ENCODE measurements at regions not wholly inside any gene's neighbourhood (a gene's known extent, or its start where the extent isn't known, plus 50 kb on each side); places are given as distances from the start of the nearest gene placed in this dataset.
"Not testable (repeated sequence)": the region's sequence is repeated elsewhere in the genome, so short reads cannot be mapped to it uniquely, and the experiment has no call there.

- no peak for DNase-seq
- Mint-ChIP-seq H3K36me3 (ENCODE audit: low read depth) (no peaks in the 10 kb centered on the region), H3K27ac (no peak overlapping the region), H3K27me3 (ENCODE audit: low read depth, poor library complexity) (no peaks in the 10 kb centered on the region), H3K4me3 (no peak overlapping the region), H3K4me1 (no peaks in the 10 kb centered on the region), H3K9me3 (no peaks in the 10 kb centered on the region)
- no peak for TF ChIP-seq CTCF (IDR thresholded peaks at IDR 0.05)
Observed at GRCh38 chr11:42422090-42422489, 889.7 kb upstream of the API5 start.

GRCh38 chr11:42434911-42435310 lies 876.9 kb upstream of the API5 start:
- H3K27ac Mint-ChIP-seq: peak overlapping the region; percentile 66
- not testable (repeated sequence) for H3K4me1 Mint-ChIP-seq; H3K4me3 Mint-ChIP-seq; DNase-seq; H3K36me3 Mint-ChIP-seq (ENCODE audit: low read depth); H3K27me3 Mint-ChIP-seq (ENCODE audit: low read depth, poor library complexity)
- H3K9me3 Mint-ChIP-seq: peaks cover 18% of the 10 kb centered on the region

- no peak overlapping the region for H3K4me3 Mint-ChIP-seq
- peaks cover 13% of the 10 kb centered on the region for H3K9me3 Mint-ChIP-seq
- no peaks in the 10 kb centered on the region for H3K36me3 Mint-ChIP-seq (ENCODE audit: low read depth)
- H3K4me1 Mint-ChIP-seq: no peaks in the 10 kb centered on the region
- DNase-seq: no peak
- H3K27me3 Mint-ChIP-seq (ENCODE audit: low read depth, poor library complexity): no peaks in the 10 kb centered on the region
- no peak for TF ChIP-seq CTCF (IDR thresholded peaks at IDR 0.05)
- H3K27ac Mint-ChIP-seq: no peak overlapping the region
Observed at GRCh38 chr11:42444406-42444805, 867.4 kb upstream of the API5 start.

GRCh38 chr11:42462558-42463310 lies 849.1 kb upstream of the API5 start:
- H3K27ac Mint-ChIP-seq: no peak overlapping the region
- H3K36me3 Mint-ChIP-seq (ENCODE audit: low read depth): no peaks in the 10 kb centered on the region
- no peak overlapping the region for H3K4me3 Mint-ChIP-seq

GRCh38 chr11:42465623-42466022 lies 846.2 kb upstream of the API5 start:
- Mint-ChIP-seq H3K27ac (no peak overlapping the region), H3K9me3 (no peaks in the 10 kb centered on the region), H3K4me1 (peaks cover 6% of the 10 kb centered on the region), H3K27me3 (ENCODE audit: low read depth, poor library complexity) (peaks cover 2% of the 10 kb centered on the region), H3K36me3 (ENCODE audit: low read depth) (no peaks in the 10 kb centered on the region), H3K4me3 (no peak overlapping the region)
- no peak for DNase-seq
- TF ChIP-seq CTCF (IDR thresholded peaks at IDR 0.05): no peak

More at GRCh38 chr11:42462558-42463310, 849.1 kb upstream of the API5 start:
- Mint-ChIP-seq H3K27me3 (ENCODE audit: low read depth, poor library complexity) (peaks cover 2% of the 10 kb centered on the region), H3K4me1 (peaks cover 6% of the 10 kb centered on the region), H3K9me3 (peaks cover 7% of the 10 kb centered on the region)
- no peak for TF ChIP-seq CTCF (IDR thresholded peaks at IDR 0.05)
- DNase-seq: no peak

- no peak overlapping the region for H3K27ac Mint-ChIP-seq
- no peak overlapping the region for H3K4me3 Mint-ChIP-seq
- DNase-seq: no peak
- peaks cover 6% of the 10 kb centered on the region for H3K9me3 Mint-ChIP-seq
- no peak for TF ChIP-seq CTCF (IDR thresholded peaks at IDR 0.05)
- no peaks in the 10 kb centered on the region for H3K27me3 Mint-ChIP-seq (ENCODE audit: low read depth, poor library complexity)
- H3K4me1 Mint-ChIP-seq: no peaks in the 10 kb centered on the region
- no peaks in the 10 kb centered on the region for H3K36me3 Mint-ChIP-seq (ENCODE audit: low read depth)
Observed at GRCh38 chr11:42473106-42473505, 838.7 kb upstream of the API5 start.
